SH-SY5Y (cell line): ENCODE measurements at regions not wholly inside any gene's neighbourhood (a gene's known extent, or its start where the extent isn't known, plus 50 kb on each side); places are given as distances from the start of the nearest gene placed in this dataset.

Experiments used
- GATA2 ChIP-seq: IDR thresholded peaks from 2 replicates; pipeline ENCODE4 v1.6.1; 2011; ENCODE audit warnings: mild to moderate bottlenecking, low read depth, low read length
- GATA3 ChIP-seq: IDR thresholded peaks from 2 replicates; pipeline ENCODE4 v1.6.1; 2011; ENCODE audit warnings: low read depth, mild to moderate bottlenecking, low read length, moderate library complexity

DNA sequence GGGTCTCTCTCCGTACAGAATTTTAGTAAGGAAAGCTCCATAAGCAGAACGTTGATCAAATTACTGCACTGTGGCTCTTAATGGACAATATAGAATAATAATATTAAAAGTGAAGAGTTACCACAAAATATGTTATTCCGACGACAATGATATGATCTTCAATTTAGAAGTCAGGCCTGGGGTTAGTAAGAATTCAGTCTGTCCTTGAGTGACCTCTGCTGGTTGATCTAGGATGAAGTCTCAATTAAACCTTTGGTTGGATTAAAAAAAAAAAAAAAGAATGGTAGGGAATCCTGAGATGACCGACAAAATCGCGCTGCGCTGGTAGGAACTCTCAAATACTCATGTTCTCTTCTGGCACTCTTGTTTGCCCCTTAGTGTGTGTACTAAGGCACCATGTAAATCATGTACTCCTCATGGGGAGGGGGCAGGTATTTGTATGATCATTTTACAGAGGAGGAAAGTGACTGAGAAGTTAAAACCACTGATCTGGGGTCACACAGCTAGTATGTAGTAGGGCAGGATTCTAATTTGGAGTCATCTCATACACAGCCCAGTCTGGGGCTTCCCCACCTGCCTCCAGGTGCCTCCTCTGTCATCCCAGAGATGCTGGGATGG lies 161.3 kb upstream of the NPVF start:
- TF ChIP-seq GATA2 = no peak; the same call in none of the 2 replicates
- peak; percentile 52; the same call in 1 of the 2 replicates for TF ChIP-seq GATA3
